IPS-18a (cell line): ENCODE measurements at regions not wholly inside any gene's neighbourhood (a gene's known extent, or its start where the extent isn't known, plus 50 kb on each side); places are given as distances from the start of the nearest gene placed in this dataset.
A peak's percentile ranks its signal among the peaks of the same experiment; 100 is the strongest.
"Not testable (repeated sequence)": the region's sequence is repeated elsewhere in the genome, so short reads cannot be mapped to it uniquely, and the experiment has no call there.

ENCODE experiments used
- H3K27ac ChIP-seq: one replicate; pipeline ENCODE4 v1.5.1; 2013; ENCODE audit warnings: low read length
- H3K27me3 ChIP-seq: one replicate; pipeline ENCODE4 v1.6.1; 2013; ENCODE audit warnings: mild to moderate bottlenecking, low read length; ENCODE audit not compliant: control insufficient read depth, insufficient read depth
- H3K36me3 ChIP-seq: one replicate; pipeline ENCODE4 v1.6.1; 2013; ENCODE audit warnings: low read depth, low read length; ENCODE audit not compliant: control insufficient read depth
- H3K4me1 ChIP-seq: one replicate; pipeline ENCODE4 v1.6.1; 2013; ENCODE audit warnings: low read depth, low read length; ENCODE audit not compliant: control insufficient read depth
- H3K4me3 ChIP-seq: one replicate; pipeline ENCODE4 v1.5.1; 2013; ENCODE audit warnings: low read length
- H3K9ac ChIP-seq: one replicate; pipeline ENCODE4 v1.6.1; 2013; ENCODE audit warnings: mild to moderate bottlenecking, low read length, moderate library complexity
- H3K9me3 ChIP-seq: one replicate; pipeline ENCODE4 v1.6.1; 2013; ENCODE audit warnings: low read depth, low read length; ENCODE audit not compliant: control insufficient read depth

GRCh38 chr20:53662595-53662994, 69.0 kb upstream of the ZNF217 start:
- H3K9me3 ChIP-seq: no peaks in the 10 kb centered on the region
- no peak overlapping the region for H3K27ac ChIP-seq
- H3K4me3 ChIP-seq: no peak overlapping the region
- H3K36me3 ChIP-seq: no peaks in the 10 kb centered on the region
- H3K4me1 ChIP-seq: peaks cover 19% of the 10 kb centered on the region
- no peaks in the 10 kb centered on the region for H3K27me3 ChIP-seq
- H3K9ac ChIP-seq: no peak overlapping the region

GRCh38 chr20:53660947-53661381, 67.3 kb upstream of the ZNF217 start:
- H3K27ac ChIP-seq: no peak overlapping the region
- no peaks in the 10 kb centered on the region for H3K27me3 ChIP-seq
- H3K4me3 ChIP-seq: no peak overlapping the region
- H3K36me3 ChIP-seq: no peaks in the 10 kb centered on the region
- H3K4me1 ChIP-seq: peaks cover 35% of the 10 kb centered on the region
- no peaks in the 10 kb centered on the region for H3K9me3 ChIP-seq
- H3K9ac ChIP-seq: no peak overlapping the region

GRCh38 chr20:53660078-53660909, 66.7 kb upstream of the ZNF217 start:
- H3K4me3 ChIP-seq: no peak overlapping the region
- no peaks in the 10 kb centered on the region for H3K36me3 ChIP-seq
- no peaks in the 10 kb centered on the region for H3K27me3 ChIP-seq
- peaks cover 35% of the 10 kb centered on the region for H3K4me1 ChIP-seq
- H3K9ac ChIP-seq: no peak overlapping the region
- H3K9me3 ChIP-seq: no peaks in the 10 kb centered on the region
- H3K27ac ChIP-seq: no peak overlapping the region

GRCh38 chr20:53658973-53659372, 65.3 kb upstream of the ZNF217 start:
- no peak overlapping the region for H3K4me3 ChIP-seq
- peaks cover 35% of the 10 kb centered on the region for H3K4me1 ChIP-seq
- H3K27ac ChIP-seq: no peak overlapping the region
- no peaks in the 10 kb centered on the region for H3K9me3 ChIP-seq
- no peaks in the 10 kb centered on the region for H3K27me3 ChIP-seq
- H3K36me3 ChIP-seq: no peaks in the 10 kb centered on the region
- H3K9ac ChIP-seq: no peak overlapping the region

GRCh38 chr20:53658322-53658721, 64.7 kb upstream of the ZNF217 start:
- no peaks in the 10 kb centered on the region for H3K36me3 ChIP-seq
- H3K4me3 ChIP-seq: no peak overlapping the region
- no peak overlapping the region for H3K27ac ChIP-seq
- H3K27me3 ChIP-seq: no peaks in the 10 kb centered on the region
- peaks cover 35% of the 10 kb centered on the region for H3K4me1 ChIP-seq
- no peak overlapping the region for H3K9ac ChIP-seq
- H3K9me3 ChIP-seq: no peaks in the 10 kb centered on the region

GRCh38 chr20:53657732-53658131, 64.1 kb upstream of the ZNF217 start:
- H3K4me1 ChIP-seq: peaks cover 35% of the 10 kb centered on the region
- H3K36me3 ChIP-seq: no peaks in the 10 kb centered on the region
- H3K9ac ChIP-seq: peak overlapping the region; percentile 24
- no peak overlapping the region for H3K4me3 ChIP-seq
- no peaks in the 10 kb centered on the region for H3K27me3 ChIP-seq
- no peak overlapping the region for H3K27ac ChIP-seq
- no peaks in the 10 kb centered on the region for H3K9me3 ChIP-seq

GRCh38 chr20:53657279-53657678, 63.6 kb upstream of the ZNF217 start:
- H3K9ac ChIP-seq: peak overlapping the region; percentile 24
- no peaks in the 10 kb centered on the region for H3K27me3 ChIP-seq
- no peaks in the 10 kb centered on the region for H3K36me3 ChIP-seq
- no peak overlapping the region for H3K4me3 ChIP-seq
- H3K9me3 ChIP-seq: no peaks in the 10 kb centered on the region
- H3K27ac ChIP-seq: no peak overlapping the region
- H3K4me1 ChIP-seq: peaks cover 35% of the 10 kb centered on the region

GRCh38 chr20:53656293-53657202, 62.9 kb upstream of the ZNF217 start:
- Histone ChIP-seq H3K4me1 (peaks cover 35% of the 10 kb centered on the region), H3K36me3 (no peaks in the 10 kb centered on the region), H3K27me3 (no peaks in the 10 kb centered on the region), H3K27ac (no peak overlapping the region), H3K9ac (no peak overlapping the region), H3K9me3 (no peaks in the 10 kb centered on the region), H3K4me3 (no peak overlapping the region)

- no peaks in the 10 kb centered on the region for H3K27me3 ChIP-seq
- H3K9me3 ChIP-seq: no peaks in the 10 kb centered on the region
- peaks cover 30% of the 10 kb centered on the region for H3K4me1 ChIP-seq
- H3K27ac ChIP-seq: no peak overlapping the region
- no peaks in the 10 kb centered on the region for H3K36me3 ChIP-seq
- H3K9ac ChIP-seq: no peak overlapping the region
- no peak overlapping the region for H3K4me3 ChIP-seq
Measured at GRCh38 chr20:53655625-53656292, 62.1 kb upstream of the ZNF217 start.

GRCh38 chr20:53654932-53655624, 61.4 kb upstream of the ZNF217 start:
- Histone ChIP-seq H3K27ac (no peak overlapping the region), H3K9ac (no peak overlapping the region), H3K4me1 (peaks cover 23% of the 10 kb centered on the region)

GRCh38 chr20:53654521-53654920, 60.9 kb upstream of the ZNF217 start:
- not testable (repeated sequence) for H3K4me3 ChIP-seq, H3K36me3 ChIP-seq, H3K27me3 ChIP-seq, H3K9me3 ChIP-seq, H3K27ac ChIP-seq, H3K9ac ChIP-seq
- peaks cover 23% of the 10 kb centered on the region for H3K4me1 ChIP-seq

More at GRCh38 chr20:53654932-53655624, 61.4 kb upstream of the ZNF217 start:
- Histone ChIP-seq H3K36me3 (no peaks in the 10 kb centered on the region), H3K4me3 (no peak overlapping the region), H3K27me3 (no peaks in the 10 kb centered on the region), H3K9me3 (no peaks in the 10 kb centered on the region)
